HG02973 (cell line): ENCODE measurements at regions not wholly inside any gene's neighbourhood (a gene's known extent, or its start where the extent isn't known, plus 50 kb on each side); places are given as distances from the start of the nearest gene placed in this dataset.

Experiments
- ATAC-seq: cut with Tn5 transposase; IDR thresholded peaks from one replicate; pipeline ENCODE4 v1.9.1; 2021; ENCODE audit warnings: moderate library complexity; ENCODE audit not compliant: unreplicated experiment

GRCh38 chr4:56286763-56287162, 100.5 kb downstream of the AASDH start:
- ATAC-seq = no peak

- ATAC-seq = no peak
Observed at GRCh38 chr4:56283375-56283774, 103.9 kb downstream of the AASDH start.

- no peak for ATAC-seq
Observed at GRCh38 chr4:56282004-56282403, 105.3 kb downstream of the AASDH start.

GRCh38 chr4:56276547-56276946, 110.7 kb downstream of the AASDH start:
- no peak for ATAC-seq

- no peak for ATAC-seq
Observed at GRCh38 chr4:56273391-56273790, 113.9 kb downstream of the AASDH start.

DNA sequence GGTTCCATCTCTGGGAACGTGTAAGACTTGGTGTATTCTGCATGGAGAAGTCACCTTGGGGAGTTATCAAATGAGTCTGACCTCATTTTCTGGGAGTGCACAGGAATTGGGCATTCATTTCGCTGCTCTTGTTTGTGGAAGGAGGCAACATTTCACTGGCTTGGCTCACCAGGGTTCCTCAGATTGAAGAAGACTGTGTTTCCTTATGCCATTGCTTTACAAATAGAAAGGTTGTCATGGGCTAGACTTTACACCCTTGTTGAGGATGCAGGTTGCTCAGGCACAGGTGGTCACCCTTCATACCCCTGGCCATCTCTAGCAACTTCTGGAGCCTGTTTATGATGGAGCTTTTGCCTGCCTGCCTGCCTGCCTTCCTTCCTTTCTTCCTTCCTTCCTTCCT, 114.4 kb downstream of the AASDH start:
- no peak for ATAC-seq

DNA sequence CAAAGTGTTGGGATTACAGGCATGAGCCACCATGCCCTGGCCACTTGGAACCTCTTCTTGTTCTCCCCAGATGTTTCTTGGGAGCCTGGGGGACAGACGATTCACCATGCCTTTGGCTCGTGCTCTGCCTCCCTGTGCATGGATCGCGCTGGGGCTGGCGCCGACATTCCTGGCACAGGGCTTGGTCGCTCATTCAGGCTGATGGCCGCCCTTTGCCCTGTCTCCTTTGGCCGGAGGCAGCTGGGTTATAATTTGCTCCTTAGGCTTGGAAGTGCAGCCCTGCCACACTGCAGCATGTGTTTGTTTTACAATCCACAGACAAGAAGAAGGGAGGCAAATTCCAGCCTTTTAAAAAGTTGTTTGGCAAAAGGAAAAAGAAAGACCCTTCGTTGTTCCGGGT, 115.3 kb downstream of the AASDH start:
- no peak for ATAC-seq

DNA sequence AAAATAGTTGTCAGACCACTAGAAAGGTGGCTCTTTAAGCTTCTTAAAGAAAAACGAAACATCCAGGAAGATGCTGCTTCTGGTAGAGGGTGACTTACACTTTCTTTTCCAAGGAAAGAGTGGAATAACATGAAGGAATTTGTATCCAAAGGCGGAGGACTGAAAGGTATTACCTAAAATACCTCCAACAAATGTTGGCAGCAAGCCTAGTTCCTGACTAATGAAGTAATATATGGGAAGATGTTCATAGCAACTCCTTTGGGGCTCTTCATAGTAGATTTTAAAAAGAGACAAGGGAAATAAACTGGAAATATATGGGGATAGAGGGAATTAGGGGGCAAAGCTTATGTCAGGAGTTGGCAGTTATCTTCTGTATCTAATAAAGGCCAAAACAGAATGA, 116.2 kb downstream of the AASDH start:
- ATAC-seq = no peak

- no peak for ATAC-seq
Observed at GRCh38 chr4:56267558-56267957, 119.7 kb downstream of the AASDH start.

DNA sequence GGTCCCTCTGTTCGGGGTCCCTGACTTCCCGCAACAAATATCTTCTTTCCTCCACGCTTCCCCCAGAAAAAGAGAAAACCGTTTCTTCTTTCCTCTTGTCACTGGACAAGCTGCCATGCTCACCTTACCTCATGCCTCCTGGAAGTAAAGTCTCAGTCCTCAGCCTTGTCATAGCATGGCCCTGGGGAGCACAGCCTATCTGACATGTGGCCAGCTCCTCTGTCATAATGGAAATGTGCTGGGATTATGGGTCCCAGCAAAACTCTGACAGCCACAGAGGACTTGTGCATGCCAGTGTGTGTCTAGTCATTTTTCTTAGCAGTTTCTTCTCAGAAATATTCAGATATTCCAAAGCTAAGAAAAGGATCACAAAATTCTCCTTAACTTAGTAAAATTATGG, 122.4 kb downstream of the AASDH start:
- no peak for ATAC-seq

DNA sequence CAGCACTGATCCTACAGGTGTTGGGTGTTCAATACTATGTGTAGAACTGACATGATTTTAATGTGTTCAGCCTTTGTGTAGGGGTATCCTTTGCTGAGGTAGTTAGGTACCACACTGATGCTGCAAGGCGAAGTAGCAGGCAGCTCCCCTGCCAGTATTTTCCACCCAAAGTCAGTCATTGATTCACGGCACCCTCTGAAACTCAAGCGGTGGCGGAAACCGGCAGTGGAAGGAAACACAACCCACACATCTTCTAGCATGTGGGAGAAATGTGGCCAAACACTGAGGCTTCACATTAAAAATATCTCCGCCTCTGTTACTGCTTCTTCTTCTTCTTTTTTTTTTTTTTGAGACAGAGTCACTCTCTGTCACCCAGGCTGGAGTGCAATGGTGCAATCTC, 126.3 kb downstream of the AASDH start:
- no peak for ATAC-seq

GRCh38 chr4:56260320-56260719, 127.0 kb downstream of the AASDH start:
- no peak for ATAC-seq

GRCh38 chr4:56259655-56260054, 127.6 kb downstream of the AASDH start:
- no peak for ATAC-seq

DNA sequence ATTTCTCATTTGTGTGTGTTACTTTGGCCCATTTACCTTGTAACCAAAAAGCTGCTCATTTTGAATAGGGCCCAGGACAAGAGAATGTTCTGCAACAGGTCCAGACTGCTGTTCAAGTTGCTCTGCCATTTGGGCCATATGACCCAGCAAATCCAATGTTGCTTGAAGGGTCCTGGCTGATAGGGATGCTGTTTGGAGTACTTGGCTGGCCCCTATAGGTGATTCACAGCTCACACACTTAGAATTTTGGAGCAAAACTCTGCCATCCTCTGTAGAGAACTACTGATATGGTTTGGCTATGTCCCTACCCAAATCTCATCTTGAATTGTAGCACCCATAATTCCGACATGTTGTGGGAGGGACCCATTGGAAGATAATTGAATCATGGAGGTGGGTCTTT, 131.5 kb downstream of the AASDH start:
- no peak for ATAC-seq

DNA sequence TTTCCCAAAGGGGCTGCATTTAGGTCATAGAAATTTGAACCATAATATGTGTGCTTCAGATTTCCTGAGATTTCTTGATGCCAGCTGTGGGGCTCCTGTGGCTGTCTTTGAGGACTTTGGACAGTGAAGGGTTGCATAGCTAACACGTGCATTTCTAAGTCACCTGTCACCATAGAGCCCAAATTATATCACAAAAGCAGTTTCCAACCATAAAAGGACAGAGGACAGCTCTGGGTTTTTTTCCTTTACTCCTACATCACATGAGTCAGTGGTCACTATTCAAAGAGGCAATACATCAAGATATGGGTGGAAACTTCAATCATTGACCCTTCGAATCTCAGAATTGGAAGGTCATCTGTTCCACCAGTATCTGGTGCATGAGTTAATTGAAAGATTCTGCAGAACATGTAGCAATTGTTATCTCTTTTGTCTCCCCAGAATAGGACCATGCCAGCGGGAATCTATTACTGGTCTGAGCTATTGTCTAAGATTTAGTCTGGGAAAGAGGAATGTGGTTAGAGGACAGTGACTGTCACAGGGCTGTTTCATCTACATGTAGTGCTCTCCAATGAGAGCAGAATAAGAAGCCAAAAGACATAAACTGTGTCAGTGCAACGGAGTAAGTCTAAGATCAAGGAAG, 133.5 kb downstream of the AASDH start:
- no peak for ATAC-seq

- ATAC-seq = no peak
Observed at GRCh38 chr4:56252561-56253152, 134.6 kb downstream of the AASDH start.

DNA sequence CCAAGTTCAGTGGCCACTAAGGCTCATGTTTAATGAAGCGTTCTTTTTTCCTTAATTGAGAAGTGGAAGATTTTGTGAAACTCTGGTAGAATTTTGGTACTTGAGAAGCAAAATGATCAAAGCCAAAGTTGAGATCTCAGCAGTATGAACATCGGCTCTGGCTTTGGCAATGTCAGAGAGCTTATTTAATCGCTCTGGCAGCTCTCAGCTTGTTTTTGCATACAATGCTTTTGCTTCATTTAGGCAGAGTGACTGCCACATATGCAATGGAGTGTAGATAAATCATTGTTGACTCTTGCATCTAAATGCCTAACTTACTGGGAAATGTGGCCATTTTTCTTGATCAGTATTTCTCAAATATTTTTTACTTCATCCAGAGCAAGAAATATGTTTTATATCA, 135.7 kb downstream of the AASDH start:
- ATAC-seq = no peak

DNA sequence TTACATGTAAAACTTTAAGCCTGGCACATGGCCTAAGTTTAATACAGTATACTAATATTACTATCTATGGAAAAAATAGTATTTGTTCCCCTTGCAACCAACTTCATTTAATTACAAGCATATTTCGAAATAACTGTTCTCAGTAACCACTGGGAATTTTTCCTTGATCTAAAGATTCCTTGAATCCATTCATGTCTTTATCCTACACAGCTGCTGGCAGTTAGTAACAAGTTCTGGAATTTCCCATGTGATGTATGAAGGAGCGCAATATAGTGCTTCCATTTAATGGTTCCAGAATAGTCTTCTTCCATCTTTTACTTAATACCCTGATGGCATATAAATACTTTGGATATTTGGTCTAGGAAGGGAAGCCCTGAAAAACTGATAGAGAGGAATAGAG, 136.5 kb downstream of the AASDH start:
- no peak for ATAC-seq

GRCh38 chr4:56247646-56248045, 139.6 kb downstream of the AASDH start:
- no peak for ATAC-seq

DNA sequence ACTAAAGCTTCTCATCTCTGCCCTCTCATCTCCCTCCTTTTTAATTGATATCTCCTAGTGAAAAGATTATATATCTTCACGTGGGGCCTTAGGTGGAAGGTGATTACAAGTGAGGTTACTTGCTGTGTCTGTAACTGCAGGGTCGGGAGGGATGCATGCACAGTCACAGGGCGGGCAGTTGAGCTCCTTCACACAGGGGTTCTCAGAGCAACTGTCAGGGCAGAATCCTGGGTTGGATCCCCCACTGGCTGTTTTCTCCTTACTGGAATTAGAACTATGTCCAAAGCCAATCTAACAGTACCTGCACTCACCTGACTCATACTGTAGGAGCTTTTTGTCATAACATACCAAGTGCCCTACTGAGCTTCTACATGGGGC, 141.1 kb downstream of the AASDH start:
- ATAC-seq = no peak

DNA sequence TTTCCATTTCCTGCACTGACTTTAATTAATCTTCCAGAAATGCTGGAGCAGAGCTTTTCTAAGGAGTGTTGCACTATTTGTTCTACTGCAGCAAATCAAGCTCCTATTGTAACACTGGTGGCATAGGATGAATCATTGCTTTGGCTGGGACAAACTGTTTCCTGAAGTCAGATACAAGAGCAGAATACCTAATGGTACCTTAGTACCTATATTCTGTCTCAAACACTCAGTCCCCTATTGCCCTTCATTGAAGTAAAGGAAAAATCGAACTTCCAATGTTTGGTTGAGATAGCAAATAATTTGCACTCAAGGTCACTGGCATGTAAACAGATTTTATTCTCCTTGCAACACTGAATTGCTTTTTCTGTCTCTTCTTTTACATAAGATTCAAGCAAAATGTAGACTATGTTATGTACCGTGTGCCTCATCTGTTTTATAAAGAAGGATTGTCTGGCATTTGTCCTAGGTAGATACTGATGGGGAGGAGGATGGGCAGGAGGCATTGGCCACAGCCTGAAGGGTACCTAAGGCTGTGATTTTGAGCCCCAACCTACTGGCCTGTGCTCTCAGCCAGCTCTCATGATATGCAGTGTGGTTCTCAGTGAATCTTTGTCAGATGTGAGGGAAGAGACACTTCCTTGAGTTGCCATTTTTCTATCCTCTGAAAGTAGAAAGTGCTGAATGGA, 141.6 kb downstream of the AASDH start:
- ATAC-seq = no peak

- ATAC-seq = no peak
Observed at GRCh38 chr4:56244681-56245080, 142.6 kb downstream of the AASDH start.

- no peak for ATAC-seq
Observed at GRCh38 chr4:56243107-56243506, 144.2 kb downstream of the AASDH start.
